B cell (primary cell): ENCODE measurements at regions not wholly inside any gene's neighbourhood (a gene's known extent, or its start where the extent isn't known, plus 50 kb on each side); places are given as distances from the start of the nearest gene placed in this dataset.

Source experiments
- CTCF ChIP-seq: fragments of 200-600 bp; IDR thresholded peaks from one replicate; pipeline ENCODE4 v1.8.0; 2022; ENCODE audit warnings: antibody characterized with exemption, mild to moderate bottlenecking
- EZH2 ChIP-seq: IDR thresholded peaks from 2 replicates; pipeline ENCODE4 v1.6.1; 2012; ENCODE audit warnings: borderline replicate concordance, low read depth, mild to moderate bottlenecking, moderate library complexity, low read length; ENCODE audit not compliant: insufficient read depth, poor library complexity, severe bottlenecking

GRCh38 chr9:94479757-94480156 is 75.1 kb upstream of the PCAT7 start:
- TF ChIP-seq CTCF (no peak), EZH2 (no peak)
